Peyer's patch (tissue), 4 donors: ENCODE measurements at regions not wholly inside any gene's neighbourhood (a gene's known extent, or its start where the extent isn't known, plus 50 kb on each side); places are given as distances from the start of the nearest gene placed in this dataset.

Experiments used
- POLR2A ChIP-seq, 2 donors: fragments of 450-650 bp; IDR thresholded peaks; one replicate each; pipeline ENCODE4 v1.5.1; 2017; ENCODE audit warnings: antibody characterized with exemption in 2 of 2, mild to moderate bottlenecking in 2 of 2, moderate library complexity in 2 of 2
- TF ChIP-seq, protein P1 (sequence below), 6 experiments: fragments of 450-650 bp in 4 of 6; fragments of 200-600 bp in 2 of 6; sonication (generic) in 1 of 6; IDR thresholded peaks; one replicate each; pipeline ENCODE4 v1.5.1; 2017 to 2019; ENCODE audit warnings: antibody characterized with exemption in 6 of 6, mild to moderate bottlenecking in 3 of 6, moderate library complexity in 1 of 6

DNA sequence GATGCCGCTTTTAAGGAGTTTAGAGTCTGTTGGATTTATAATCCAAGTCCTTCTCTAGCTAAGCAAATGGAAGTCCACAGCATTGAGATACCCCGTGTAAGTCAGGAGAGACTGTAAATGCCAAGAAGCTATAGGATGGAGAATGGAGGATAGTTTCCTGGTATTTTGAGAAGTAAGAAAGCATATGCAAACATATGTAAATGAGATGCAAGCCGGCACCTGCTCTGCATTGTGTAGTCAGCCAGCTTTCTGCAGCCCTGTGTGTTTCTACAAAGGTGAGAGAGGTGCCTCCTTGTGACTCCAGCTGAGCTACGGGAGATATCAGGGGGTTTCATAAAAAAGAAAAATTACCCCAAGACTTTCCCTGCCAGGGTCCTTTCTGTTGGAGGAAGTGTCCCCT, 176.3 kb downstream of the RPS24 start:
- TF ChIP-seq, protein P1, sequence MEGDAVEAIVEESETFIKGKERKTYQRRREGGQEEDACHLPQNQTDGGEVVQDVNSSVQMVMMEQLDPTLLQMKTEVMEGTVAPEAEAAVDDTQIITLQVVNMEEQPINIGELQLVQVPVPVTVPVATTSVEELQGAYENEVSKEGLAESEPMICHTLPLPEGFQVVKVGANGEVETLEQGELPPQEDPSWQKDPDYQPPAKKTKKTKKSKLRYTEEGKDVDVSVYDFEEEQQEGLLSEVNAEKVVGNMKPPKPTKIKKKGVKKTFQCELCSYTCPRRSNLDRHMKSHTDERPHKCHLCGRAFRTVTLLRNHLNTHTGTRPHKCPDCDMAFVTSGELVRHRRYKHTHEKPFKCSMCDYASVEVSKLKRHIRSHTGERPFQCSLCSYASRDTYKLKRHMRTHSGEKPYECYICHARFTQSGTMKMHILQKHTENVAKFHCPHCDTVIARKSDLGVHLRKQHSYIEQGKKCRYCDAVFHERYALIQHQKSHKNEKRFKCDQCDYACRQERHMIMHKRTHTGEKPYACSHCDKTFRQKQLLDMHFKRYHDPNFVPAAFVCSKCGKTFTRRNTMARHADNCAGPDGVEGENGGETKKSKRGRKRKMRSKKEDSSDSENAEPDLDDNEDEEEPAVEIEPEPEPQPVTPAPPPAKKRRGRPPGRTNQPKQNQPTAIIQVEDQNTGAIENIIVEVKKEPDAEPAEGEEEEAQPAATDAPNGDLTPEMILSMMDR (IDR thresholded peaks at IDR 0.05): no peak
- TF ChIP-seq POLR2A (IDR thresholded peaks at IDR 0.05): no peak
